ENCODE measurements at regions not wholly inside any gene's neighbourhood (a gene's known extent, or its start where the extent isn't known, plus 50 kb on each side); places are given as distances from the start of the nearest gene placed in this dataset.

- intact Hi-C loops (cut with micrococcal nuclease; ENCODE audit: unreplicated experiment) (no loop called here), in situ Hi-C loops (cut with HindIII; ENCODE audit: low pct_unique_long_range_greater_than_20kb, low sequenced_read_pairs) (no loop called here)
- Histone ChIP-seq H3K36me3 (ENCODE audit: control insufficient read depth, insufficient read depth, low read length) (no peaks in the 10 kb centered on the region), H3K27ac (ENCODE audit: low read length) (no peak overlapping the region), H3K4me1 (ENCODE audit: control insufficient read depth, insufficient read depth, low read length) (no peaks in the 10 kb centered on the region), H3K9me3 (ENCODE audit: control insufficient read depth, insufficient read depth, low read depth, low read length) (no peaks in the 10 kb centered on the region), H3K27me3 (ENCODE audit: control insufficient read depth, insufficient read depth, low read length) (no peaks in the 10 kb centered on the region), H3K4me3 (ENCODE audit: low read depth in 2 of 2, low read length in 2 of 2) (no peak overlapping the region)
- CTCF ChIA-PET, result no interaction called here
- POLR2A ChIA-PET, result no interaction called here
- no peak for ATAC-seq
- DNase-seq (ENCODE audit: low read depth, low spot score), result no peak
- no peak for TF ChIP-seq POLR2AphosphoS5 (IDR thresholded peaks at IDR 0.05; ENCODE audit: low read depth, low read length)
- no peak for TF ChIP-seq REST (IDR thresholded peaks at IDR 0.05; ENCODE audit: insufficient read depth in 1 of 2, low read depth in 2 of 2, low read length in 1 of 2)
- TF ChIP-seq TCF7L2 (IDR thresholded peaks at IDR 0.05; ENCODE audit: low read depth, low read length), result no peak
- no peak for TF ChIP-seq SIN3A (IDR thresholded peaks at IDR 0.05; ENCODE audit: borderline replicate concordance, insufficient read depth, low read depth, low read length)
- no peak for TF ChIP-seq CTCF (IDR thresholded peaks at IDR 0.05)
- no TSS peak for BruUV-seq (replicated peaks)
These were observed 900.3 kb downstream of the METTL15 start for GRCh38 chr11:29008481-29008880.

GRCh38 chr11:29006668-29007067, 898.5 kb downstream of the METTL15 start:
- Histone ChIP-seq H3K4me1 (ENCODE audit: control insufficient read depth, insufficient read depth, low read length) (no peaks in the 10 kb centered on the region), H3K4me3 (ENCODE audit: low read depth in 2 of 2, low read length in 2 of 2) (no peak overlapping the region), H3K27ac (ENCODE audit: low read length) (no peak overlapping the region), H3K36me3 (ENCODE audit: control insufficient read depth, insufficient read depth, low read length) (no peaks in the 10 kb centered on the region), H3K27me3 (ENCODE audit: control insufficient read depth, insufficient read depth, low read length) (no peaks in the 10 kb centered on the region), H3K9me3 (ENCODE audit: control insufficient read depth, insufficient read depth, low read depth, low read length) (no peaks in the 10 kb centered on the region)
- BruUV-seq (replicated peaks), result no TSS peak
- in situ Hi-C loops (cut with HindIII; ENCODE audit: low pct_unique_long_range_greater_than_20kb, low sequenced_read_pairs) (no loop called here), intact Hi-C loops (cut with micrococcal nuclease; ENCODE audit: unreplicated experiment) (no loop called here)
- DNase-seq (ENCODE audit: low read depth, low spot score), result no peak
- POLR2A ChIA-PET, result no interaction called here
- no peak for ATAC-seq
- CTCF ChIA-PET, result no interaction called here
- no peak for TF ChIP-seq REST (IDR thresholded peaks at IDR 0.05; ENCODE audit: insufficient read depth in 1 of 2, low read depth in 2 of 2, low read length in 1 of 2)
- TF ChIP-seq CTCF (IDR thresholded peaks at IDR 0.05), result no peak
- TF ChIP-seq POLR2AphosphoS5 (IDR thresholded peaks at IDR 0.05; ENCODE audit: low read depth, low read length), result no peak
- no peak for TF ChIP-seq TCF7L2 (IDR thresholded peaks at IDR 0.05; ENCODE audit: low read depth, low read length)
- TF ChIP-seq SIN3A (IDR thresholded peaks at IDR 0.05; ENCODE audit: borderline replicate concordance, insufficient read depth, low read depth, low read length), result no peak
